ENCODE measurements at regions not wholly inside any gene's neighbourhood (a gene's known extent, or its start where the extent isn't known, plus 50 kb on each side); places are given as distances from the start of the nearest gene placed in this dataset.

DNA sequence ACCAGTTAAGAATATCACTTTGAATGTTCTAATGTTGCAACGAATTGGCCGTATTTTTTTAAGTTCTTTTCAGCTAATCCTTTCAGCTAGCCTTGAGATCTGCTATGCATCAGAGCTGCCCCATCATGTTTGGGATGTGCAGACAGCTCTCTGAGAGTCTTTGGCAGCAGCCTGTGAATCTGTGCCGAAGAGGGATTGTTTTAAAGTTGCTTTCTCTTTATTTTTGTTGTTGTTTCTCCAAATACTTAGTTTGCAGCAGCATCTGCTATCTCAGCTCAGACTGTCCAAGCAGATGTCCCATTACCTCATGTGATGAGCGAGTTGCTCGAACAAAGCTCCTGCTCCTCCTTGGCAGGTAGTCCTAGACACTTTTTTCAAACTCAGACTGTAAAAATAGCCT lies 1002.5 kb upstream of the INTU start:
- Histone ChIP-seq H3K27ac (ENCODE audit: low read depth in 2 of 2, low read length in 2 of 2) (no peak overlapping the region), H3K9ac (ENCODE audit: low read length in 3 of 3) (no peak overlapping the region), H3K36me3 (ENCODE audit: control insufficient read depth in 2 of 3, insufficient read depth in 3 of 3, low read length in 3 of 3) (no peaks in the 10 kb centered on the region), H3K4me3 (ENCODE audit: low read length in 3 of 3) (no peak overlapping the region), H3K27me3 (ENCODE audit: control insufficient read depth, insufficient read depth, low read length) (no peaks in the 10 kb centered on the region), H3K9me3 (ENCODE audit: control insufficient read depth in 2 of 3, insufficient read depth in 1 of 3, low read length in 3 of 3) (no peaks in the 10 kb centered on the region), H3K4me1 (ENCODE audit: control insufficient read depth in 2 of 3, insufficient read depth in 2 of 3, low read depth in 1 of 3, low read length in 3 of 3) (no peaks in the 10 kb centered on the region)
- DNase-seq (no peak), FAIRE-seq (no peak)
- intact Hi-C loops (cut with DNase I) = no loop called here
- TF ChIP-seq, protein P1, sequence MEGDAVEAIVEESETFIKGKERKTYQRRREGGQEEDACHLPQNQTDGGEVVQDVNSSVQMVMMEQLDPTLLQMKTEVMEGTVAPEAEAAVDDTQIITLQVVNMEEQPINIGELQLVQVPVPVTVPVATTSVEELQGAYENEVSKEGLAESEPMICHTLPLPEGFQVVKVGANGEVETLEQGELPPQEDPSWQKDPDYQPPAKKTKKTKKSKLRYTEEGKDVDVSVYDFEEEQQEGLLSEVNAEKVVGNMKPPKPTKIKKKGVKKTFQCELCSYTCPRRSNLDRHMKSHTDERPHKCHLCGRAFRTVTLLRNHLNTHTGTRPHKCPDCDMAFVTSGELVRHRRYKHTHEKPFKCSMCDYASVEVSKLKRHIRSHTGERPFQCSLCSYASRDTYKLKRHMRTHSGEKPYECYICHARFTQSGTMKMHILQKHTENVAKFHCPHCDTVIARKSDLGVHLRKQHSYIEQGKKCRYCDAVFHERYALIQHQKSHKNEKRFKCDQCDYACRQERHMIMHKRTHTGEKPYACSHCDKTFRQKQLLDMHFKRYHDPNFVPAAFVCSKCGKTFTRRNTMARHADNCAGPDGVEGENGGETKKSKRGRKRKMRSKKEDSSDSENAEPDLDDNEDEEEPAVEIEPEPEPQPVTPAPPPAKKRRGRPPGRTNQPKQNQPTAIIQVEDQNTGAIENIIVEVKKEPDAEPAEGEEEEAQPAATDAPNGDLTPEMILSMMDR (IDR thresholded peaks at IDR 0.05; ENCODE audit: borderline replicate concordance, extremely low read depth, insufficient read depth) = no peak

DNA sequence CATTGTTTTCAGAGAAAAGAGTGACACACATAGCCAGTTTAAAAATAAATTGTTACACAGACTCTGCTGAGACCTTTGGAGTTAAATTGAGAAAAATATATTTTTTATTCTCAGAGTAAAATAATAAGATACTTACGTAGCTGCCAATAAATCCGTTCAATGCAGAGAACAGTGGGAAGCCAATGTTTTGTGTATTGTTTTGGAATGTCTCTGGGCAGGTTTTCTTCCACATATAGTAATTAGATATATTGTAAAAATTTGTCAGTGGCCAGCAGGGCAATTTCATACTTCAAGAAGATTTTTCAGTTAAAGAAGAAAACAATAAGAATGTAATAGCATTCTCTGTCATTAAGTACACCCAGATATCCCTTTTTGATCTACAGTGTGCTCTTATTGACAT lies 999.5 kb upstream of the INTU start:
- TF ChIP-seq, protein P1 (IDR thresholded peaks at IDR 0.05; ENCODE audit: borderline replicate concordance, extremely low read depth, insufficient read depth) = no peak
- no peak overlapping the region for H3K27ac ChIP-seq (ENCODE audit: low read depth in 2 of 2, low read length in 2 of 2)
- DNase-seq (no peak), FAIRE-seq (no peak)
- no peak overlapping the region for H3K9ac ChIP-seq (ENCODE audit: low read length in 3 of 3)
- H3K9me3 ChIP-seq (ENCODE audit: control insufficient read depth in 2 of 3, insufficient read depth in 1 of 3, low read length in 3 of 3) = no peaks in the 10 kb centered on the region
- H3K4me1 ChIP-seq (ENCODE audit: control insufficient read depth in 2 of 3, insufficient read depth in 2 of 3, low read depth in 1 of 3, low read length in 3 of 3) = no peaks in the 10 kb centered on the region
- intact Hi-C loops (cut with DNase I) = no loop called here
- no peak overlapping the region for H3K4me3 ChIP-seq (ENCODE audit: low read length in 3 of 3)
- H3K27me3 ChIP-seq (ENCODE audit: control insufficient read depth, insufficient read depth, low read length) = no peaks in the 10 kb centered on the region
- no peaks in the 10 kb centered on the region for H3K36me3 ChIP-seq (ENCODE audit: control insufficient read depth in 2 of 3, insufficient read depth in 3 of 3, low read length in 3 of 3)

DNA sequence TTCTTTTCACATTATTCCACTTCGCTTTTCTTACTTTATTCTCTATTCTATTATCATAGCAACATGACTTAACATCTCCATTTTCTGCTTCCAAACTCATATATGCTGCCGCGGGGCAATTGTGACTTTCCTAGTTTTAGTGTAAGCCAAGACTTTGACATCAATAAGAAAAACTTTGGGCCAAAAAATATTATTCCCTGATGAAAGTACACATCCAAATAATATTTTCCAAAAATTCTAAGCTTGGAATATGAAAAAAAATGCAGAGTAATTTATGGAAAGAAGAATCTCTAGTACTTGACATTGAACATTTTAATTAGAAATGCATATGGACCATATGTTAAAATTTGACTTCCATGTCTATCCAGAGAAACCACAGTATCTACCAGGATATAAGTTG lies 995.1 kb upstream of the INTU start:
- Histone ChIP-seq H3K9ac (ENCODE audit: low read length in 3 of 3) (no peak overlapping the region), H3K27ac (ENCODE audit: low read depth in 2 of 2, low read length in 2 of 2) (no peak overlapping the region), H3K27me3 (ENCODE audit: control insufficient read depth, insufficient read depth, low read length) (no peaks in the 10 kb centered on the region), H3K4me1 (ENCODE audit: control insufficient read depth in 2 of 3, insufficient read depth in 2 of 3, low read depth in 1 of 3, low read length in 3 of 3) (no peaks in the 10 kb centered on the region), H3K4me3 (ENCODE audit: low read length in 3 of 3) (no peak overlapping the region), H3K9me3 (ENCODE audit: control insufficient read depth in 2 of 3, insufficient read depth in 1 of 3, low read length in 3 of 3) (no peaks in the 10 kb centered on the region), H3K36me3 (ENCODE audit: control insufficient read depth in 2 of 3, insufficient read depth in 3 of 3, low read length in 3 of 3) (no peaks in the 10 kb centered on the region)
- DNase-seq (no peak), FAIRE-seq (no peak)
- intact Hi-C loops (cut with DNase I) = no loop called here
- TF ChIP-seq, protein P1 (IDR thresholded peaks at IDR 0.05; ENCODE audit: borderline replicate concordance, extremely low read depth, insufficient read depth) = no peak

DNA sequence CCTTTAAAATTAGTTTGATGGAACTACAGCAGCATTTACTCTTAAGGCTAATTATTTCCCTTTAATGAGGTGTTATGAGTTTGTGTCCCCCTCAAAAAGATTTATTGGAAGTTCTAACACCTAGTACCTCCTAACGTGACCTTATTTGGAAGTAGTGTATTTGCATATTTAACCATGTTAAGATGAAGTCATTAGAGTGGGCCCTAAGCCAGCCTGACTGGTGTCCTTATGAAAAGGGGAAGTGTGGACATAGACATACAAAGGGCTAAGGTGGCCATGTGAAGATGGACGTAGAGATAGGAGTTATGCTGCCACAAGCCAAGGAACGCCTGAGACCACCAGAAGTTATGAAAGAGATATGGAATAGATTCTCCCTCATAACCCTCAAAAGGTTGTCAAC lies 985.4 kb upstream of the INTU start:
- DNase-seq = no peak
- no peak overlapping the region for H3K9ac ChIP-seq (ENCODE audit: low read length in 3 of 3)
- H3K27me3 ChIP-seq (ENCODE audit: control insufficient read depth, insufficient read depth, low read length) = no peaks in the 10 kb centered on the region
- H3K4me3 ChIP-seq (ENCODE audit: low read length in 3 of 3) = no peak overlapping the region
- no peaks in the 10 kb centered on the region for H3K9me3 ChIP-seq (ENCODE audit: control insufficient read depth in 2 of 3, insufficient read depth in 1 of 3, low read length in 3 of 3)
- no peak overlapping the region for H3K27ac ChIP-seq (ENCODE audit: low read depth in 2 of 2, low read length in 2 of 2)
- no peaks in the 10 kb centered on the region for H3K4me1 ChIP-seq (ENCODE audit: control insufficient read depth in 2 of 3, insufficient read depth in 2 of 3, low read depth in 1 of 3, low read length in 3 of 3)
- no peak for FAIRE-seq
- TF ChIP-seq, protein P1 (IDR thresholded peaks at IDR 0.05; ENCODE audit: borderline replicate concordance, extremely low read depth, insufficient read depth) = no peak
- no peaks in the 10 kb centered on the region for H3K36me3 ChIP-seq (ENCODE audit: control insufficient read depth in 2 of 3, insufficient read depth in 3 of 3, low read length in 3 of 3)
- intact Hi-C loops (cut with DNase I) = no loop called here

Data from kidney (tissue), 13 donors.